WTC11 (cell line): ENCODE measurements at regions not wholly inside any gene's neighbourhood (a gene's known extent, or its start where the extent isn't known, plus 50 kb on each side); places are given as distances from the start of the nearest gene placed in this dataset.

ENCODE experiments used
- ATAC-seq: fragments of 200-7000 bp; cut with Tn5 transposase; 2 replicates; pipeline ENCODE4 v1.10.0; 2021; ENCODE audit warnings: mild to moderate bottlenecking, moderate library complexity
- CTCF ChIA-PET: fragments of 300-600 bp; sonication (Branson Sonifier 250); formaldehyde crosslinking; loops from one replicate; lab custom pipeline; 2021; ENCODE audit warnings: antibody characterized with exemption; lab: Charles Lee
- POLR2A ChIA-PET: fragments of 350-600 bp; sonication (Branson Sonifier 250); formaldehyde crosslinking; loops from one replicate; lab custom pipeline; 2021; ENCODE audit warnings: antibody characterized with exemption; lab: Charles Lee
- DNase-seq: peaks from one replicate; pipeline ENCODE4 v3.0.0; 2021; ENCODE audit warnings: low spot score
- H3K27ac Mint-ChIP-seq: 2 replicates; pipeline ENCODE4 v1.8.0; 2021; ENCODE audit warnings: mixed read lengths
- H3K27me3 Mint-ChIP-seq: 2 replicates; pipeline ENCODE4 v1.8.0; 2021; ENCODE audit warnings: low read depth, mild to moderate bottlenecking, moderate library complexity, mixed read lengths
- H3K36me3 Mint-ChIP-seq: 2 replicates; pipeline ENCODE4 v1.8.0; 2021; ENCODE audit warnings: mixed read lengths
- H3K4me1 Mint-ChIP-seq: 2 replicates; pipeline ENCODE4 v1.8.0; 2022; ENCODE audit warnings: mixed read lengths
- H3K4me3 Mint-ChIP-seq: 2 replicates; pipeline ENCODE4 v1.8.0; 2021; ENCODE audit warnings: mild to moderate bottlenecking, moderate library complexity, mixed read lengths
- H3K9me3 Mint-ChIP-seq: 2 replicates; pipeline ENCODE4 v1.8.0; 2021; ENCODE audit warnings: mixed read lengths
- ATF1 ChIP-seq: sonication (generic); formaldehyde crosslinking; IDR thresholded peaks from 2 replicates; pipeline ENCODE4 v1.8.1; 2023; ENCODE audit warnings: mild to moderate bottlenecking, moderate library complexity, missing genetic modification reagents
- CREM ChIP-seq: sonication (generic); formaldehyde crosslinking; IDR thresholded peaks from 2 replicates; pipeline ENCODE4 v1.8.1; 2022; ENCODE audit warnings: mild to moderate bottlenecking, missing genetic modification reagents, moderate library complexity
- GTF2I ChIP-seq: fragments of 250-450 bp; sonication (Bioruptor Pico); conservative IDR thresholded peaks from 2 replicates; pipeline ENCODE4 v1.4.0; 2021; ENCODE audit warnings: mild to moderate bottlenecking
- JAZF1 ChIP-seq: fragments of 250-450 bp; sonication (Bioruptor Pico); IDR thresholded peaks from 2 replicates; pipeline ENCODE4 v1.9.0; 2021; ENCODE audit warnings: moderate library complexity, mild to moderate bottlenecking, inconsistent platforms
- KAT7 ChIP-seq: sonication (generic); formaldehyde crosslinking; IDR thresholded peaks from 2 replicates; pipeline ENCODE4 v1.8.1; 2023; ENCODE audit warnings: missing genetic modification reagents, mild to moderate bottlenecking, borderline replicate concordance
- MLX ChIP-seq: sonication (generic); formaldehyde crosslinking; IDR thresholded peaks from 2 replicates; pipeline ENCODE4 v1.8.1; 2023; ENCODE audit warnings: mild to moderate bottlenecking, missing genetic modification reagents, moderate library complexity
- MYBL2 ChIP-seq: sonication (generic); formaldehyde crosslinking; IDR thresholded peaks from 2 replicates; pipeline ENCODE4 v1.8.1; 2023; ENCODE audit warnings: mild to moderate bottlenecking, moderate library complexity, missing genetic modification reagents
- NR1H2 ChIP-seq: sonication (generic); formaldehyde crosslinking; IDR thresholded peaks from 2 replicates; pipeline ENCODE4 v1.9.0; 2021; ENCODE audit warnings: mild to moderate bottlenecking, moderate library complexity, missing genetic modification reagents
- NR2C2 ChIP-seq: sonication (generic); formaldehyde crosslinking; IDR thresholded peaks from 2 replicates; pipeline ENCODE4 v1.8.0; 2022; ENCODE audit warnings: mild to moderate bottlenecking, missing genetic modification reagents
- STAT6 ChIP-seq: sonication (generic); formaldehyde crosslinking; conservative IDR thresholded peaks from 2 replicates; pipeline ENCODE4 v1.8.1; 2023; ENCODE audit warnings: mild to moderate bottlenecking, low read depth, missing genetic modification reagents, moderate library complexity
- ZBTB21 ChIP-seq: sonication (generic); formaldehyde crosslinking; IDR thresholded peaks from 2 replicates; pipeline ENCODE4 v1.8.1; 2023; ENCODE audit warnings: mild to moderate bottlenecking, missing genetic modification reagents, borderline replicate concordance
- ZNF121 ChIP-seq: sonication (generic); formaldehyde crosslinking; IDR thresholded peaks from 2 replicates; pipeline ENCODE4 v1.8.0; 2023; ENCODE audit warnings: missing genetic modification reagents
- ZNF281 ChIP-seq: sonication (generic); formaldehyde crosslinking; IDR thresholded peaks from 2 replicates; pipeline ENCODE4 v1.8.0; 2023; ENCODE audit warnings: mild to moderate bottlenecking, missing genetic modification reagents
- TF ChIP-seq, protein P1 (sequence below): sonication (generic); formaldehyde crosslinking; IDR thresholded peaks from 2 replicates; pipeline ENCODE4 v1.8.1; 2022; ENCODE audit warnings: mild to moderate bottlenecking, missing genetic modification reagents, moderate library complexity, borderline replicate concordance
- TF ChIP-seq, protein P2 (sequence below): sonication (generic); formaldehyde crosslinking; IDR thresholded peaks from 2 replicates; pipeline ENCODE4 v1.8.1; 2022; ENCODE audit warnings: low read depth, missing genetic modification reagents, borderline replicate concordance
- TF ChIP-seq, protein P3 (sequence below): sonication (generic); formaldehyde crosslinking; IDR thresholded peaks from 2 replicates; pipeline ENCODE4 v1.8.1; 2023; ENCODE audit warnings: mild to moderate bottlenecking, missing genetic modification reagents, borderline replicate concordance

- H3K36me3 Mint-ChIP-seq = no peaks in the 10 kb centered on the region
- ChIA-PET CTCF (interaction anchor here (1.2 to 1.8 kb wide), 2 partner anchors 20 to 664 kb away, joined by 4 read pairs; no protein-coding TSS in a partner anchor), POLR2A (no interaction called here)
- H3K27ac Mint-ChIP-seq = no peak overlapping the region
- H3K27me3 Mint-ChIP-seq = peaks cover 13% of the 10 kb centered on the region
- no peaks in the 10 kb centered on the region for H3K4me1 Mint-ChIP-seq
- ATAC-seq = no peak; the same call in 1 of the 2 replicates
- peaks cover 5% of the 10 kb centered on the region for H3K9me3 Mint-ChIP-seq
- TF ChIP-seq STAT6 (CRISPR knock-in tag) (no peak), NR2C2 (no peak), NR1H2 (CRISPR knock-in tag) (no peak), ZNF281 (CRISPR knock-in tag) (no peak), ZBTB21 (no peak), MLX (CRISPR knock-in tag) (no peak), GTF2I (CRISPR knock-in tag) (no peak), JAZF1 (CRISPR knock-in tag) (no peak), MYBL2 (CRISPR knock-in tag) (no peak), ATF1 (no peak), ZNF121 (CRISPR knock-in tag) (no peak), KAT7 (CRISPR knock-in tag) (no peak), CREM (CRISPR knock-in tag) (no peak)
- TF ChIP-seq, protein P1, sequence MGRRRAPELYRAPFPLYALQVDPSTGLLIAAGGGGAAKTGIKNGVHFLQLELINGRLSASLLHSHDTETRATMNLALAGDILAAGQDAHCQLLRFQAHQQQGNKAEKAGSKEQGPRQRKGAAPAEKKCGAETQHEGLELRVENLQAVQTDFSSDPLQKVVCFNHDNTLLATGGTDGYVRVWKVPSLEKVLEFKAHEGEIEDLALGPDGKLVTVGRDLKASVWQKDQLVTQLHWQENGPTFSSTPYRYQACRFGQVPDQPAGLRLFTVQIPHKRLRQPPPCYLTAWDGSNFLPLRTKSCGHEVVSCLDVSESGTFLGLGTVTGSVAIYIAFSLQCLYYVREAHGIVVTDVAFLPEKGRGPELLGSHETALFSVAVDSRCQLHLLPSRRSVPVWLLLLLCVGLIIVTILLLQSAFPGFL = no peak
- TF ChIP-seq, protein P2, sequence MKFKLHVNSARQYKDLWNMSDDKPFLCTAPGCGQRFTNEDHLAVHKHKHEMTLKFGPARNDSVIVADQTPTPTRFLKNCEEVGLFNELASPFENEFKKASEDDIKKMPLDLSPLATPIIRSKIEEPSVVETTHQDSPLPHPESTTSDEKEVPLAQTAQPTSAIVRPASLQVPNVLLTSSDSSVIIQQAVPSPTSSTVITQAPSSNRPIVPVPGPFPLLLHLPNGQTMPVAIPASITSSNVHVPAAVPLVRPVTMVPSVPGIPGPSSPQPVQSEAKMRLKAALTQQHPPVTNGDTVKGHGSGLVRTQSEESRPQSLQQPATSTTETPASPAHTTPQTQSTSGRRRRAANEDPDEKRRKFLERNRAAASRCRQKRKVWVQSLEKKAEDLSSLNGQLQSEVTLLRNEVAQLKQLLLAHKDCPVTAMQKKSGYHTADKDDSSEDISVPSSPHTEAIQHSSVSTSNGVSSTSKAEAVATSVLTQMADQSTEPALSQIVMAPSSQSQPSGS (CRISPR knock-in tag) = no peak
- TF ChIP-seq, protein P3, sequence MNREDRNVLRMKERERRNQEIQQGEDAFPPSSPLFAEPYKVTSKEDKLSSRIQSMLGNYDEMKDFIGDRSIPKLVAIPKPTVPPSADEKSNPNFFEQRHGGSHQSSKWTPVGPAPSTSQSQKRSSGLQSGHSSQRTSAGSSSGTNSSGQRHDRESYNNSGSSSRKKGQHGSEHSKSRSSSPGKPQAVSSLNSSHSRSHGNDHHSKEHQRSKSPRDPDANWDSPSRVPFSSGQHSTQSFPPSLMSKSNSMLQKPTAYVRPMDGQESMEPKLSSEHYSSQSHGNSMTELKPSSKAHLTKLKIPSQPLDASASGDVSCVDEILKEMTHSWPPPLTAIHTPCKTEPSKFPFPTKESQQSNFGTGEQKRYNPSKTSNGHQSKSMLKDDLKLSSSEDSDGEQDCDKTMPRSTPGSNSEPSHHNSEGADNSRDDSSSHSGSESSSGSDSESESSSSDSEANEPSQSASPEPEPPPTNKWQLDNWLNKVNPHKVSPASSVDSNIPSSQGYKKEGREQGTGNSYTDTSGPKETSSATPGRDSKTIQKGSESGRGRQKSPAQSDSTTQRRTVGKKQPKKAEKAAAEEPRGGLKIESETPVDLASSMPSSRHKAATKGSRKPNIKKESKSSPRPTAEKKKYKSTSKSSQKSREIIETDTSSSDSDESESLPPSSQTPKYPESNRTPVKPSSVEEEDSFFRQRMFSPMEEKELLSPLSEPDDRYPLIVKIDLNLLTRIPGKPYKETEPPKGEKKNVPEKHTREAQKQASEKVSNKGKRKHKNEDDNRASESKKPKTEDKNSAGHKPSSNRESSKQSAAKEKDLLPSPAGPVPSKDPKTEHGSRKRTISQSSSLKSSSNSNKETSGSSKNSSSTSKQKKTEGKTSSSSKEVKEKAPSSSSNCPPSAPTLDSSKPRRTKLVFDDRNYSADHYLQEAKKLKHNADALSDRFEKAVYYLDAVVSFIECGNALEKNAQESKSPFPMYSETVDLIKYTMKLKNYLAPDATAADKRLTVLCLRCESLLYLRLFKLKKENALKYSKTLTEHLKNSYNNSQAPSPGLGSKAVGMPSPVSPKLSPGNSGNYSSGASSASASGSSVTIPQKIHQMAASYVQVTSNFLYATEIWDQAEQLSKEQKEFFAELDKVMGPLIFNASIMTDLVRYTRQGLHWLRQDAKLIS (CRISPR knock-in tag) = no peak
- no peak for DNase-seq
- no peak overlapping the region for H3K4me3 Mint-ChIP-seq
These were observed 573.3 kb downstream of the PKHD1 start for GRCh38 chr6:51513891-51514747.
